Breast epithelium (tissue), 3 donors: ENCODE measurements at regions not wholly inside any gene's neighbourhood (a gene's known extent, or its start where the extent isn't known, plus 50 kb on each side); places are given as distances from the start of the nearest gene placed in this dataset.

Experiments
- CTCF ChIP-seq, 3 donors: fragments of 450-650 bp; IDR thresholded peaks; one replicate each; pipeline ENCODE4 v1.5.1; 2016 to 2017; ENCODE audit warnings: antibody characterized with exemption in 3 of 3, mild to moderate bottlenecking in 3 of 3, moderate library complexity in 3 of 3
- POLR2A ChIP-seq: fragments of 450-650 bp; IDR thresholded peaks from one replicate; pipeline ENCODE4 v1.6.1; 2016; ENCODE audit warnings: antibody characterized with exemption, mild to moderate bottlenecking, moderate library complexity
- POLR2AphosphoS5 ChIP-seq, 3 donors: sonication (generic); formaldehyde crosslinking; IDR thresholded peaks; one replicate each; pipeline ENCODE4 v1.6.1; 2017; ENCODE audit warnings: antibody characterized with exemption in 3 of 3

- TF ChIP-seq CTCF (IDR thresholded peaks at IDR 0.05) (no peak), POLR2AphosphoS5 (IDR thresholded peaks at IDR 0.05) (no peak), POLR2A (no peak)
Measured at GRCh38 chr1:166488327-166488726, 321.5 kb upstream of the FAM78B start.
